ENCODE measurements at regions not wholly inside any gene's neighbourhood (a gene's known extent, or its start where the extent isn't known, plus 50 kb on each side); places are given as distances from the start of the nearest gene placed in this dataset.

DNA sequence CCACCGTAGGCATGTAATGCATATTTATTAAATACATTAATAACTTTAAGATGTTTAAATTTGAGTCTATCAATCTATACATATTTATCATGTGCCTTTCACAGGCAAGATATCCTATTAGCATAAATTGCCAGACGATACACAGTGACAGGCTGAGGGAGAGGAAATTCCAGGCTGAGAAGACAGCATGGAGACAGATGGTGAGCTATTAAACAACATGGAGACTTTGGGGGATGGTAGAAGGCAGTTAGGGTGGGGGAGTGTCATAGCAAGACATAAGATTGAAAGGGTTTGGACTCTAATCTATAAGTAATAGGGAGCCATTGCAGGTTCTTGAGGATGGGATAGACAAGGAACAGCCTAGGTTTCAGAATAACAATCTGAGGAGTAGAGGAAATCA is 138.5 kb downstream of the NXPE2 start:
- H3K36me3 Mint-ChIP-seq (ENCODE audit: insufficient read depth), result no peaks in the 10 kb centered on the region
- DNase-seq (no peak), ATAC-seq (replicated peaks) (no peak)
- no peak overlapping the region for H3K27ac Mint-ChIP-seq
- no peaks in the 10 kb centered on the region for H3K9me3 Mint-ChIP-seq
- H3K27me3 Mint-ChIP-seq, result no peaks in the 10 kb centered on the region
- H3K4me3 Mint-ChIP-seq, result no peak overlapping the region
- H3K4me1 Mint-ChIP-seq (ENCODE audit: low read depth in 2 of 2), result no peaks in the 10 kb centered on the region

GRCh38 chr11:114818382-114818781 is 140.1 kb downstream of the NXPE2 start:
- Mint-ChIP-seq H3K36me3 (ENCODE audit: insufficient read depth) (no peaks in the 10 kb centered on the region), H3K4me1 (ENCODE audit: low read depth in 2 of 2) (no peaks in the 10 kb centered on the region), H3K4me3 (no peak overlapping the region)

GRCh38 chr11:114819028-114819427 is 140.7 kb downstream of the NXPE2 start:
- H3K27ac Mint-ChIP-seq, result no peak overlapping the region
- H3K36me3 Mint-ChIP-seq (ENCODE audit: insufficient read depth), result no peaks in the 10 kb centered on the region
- no peak overlapping the region for H3K4me3 Mint-ChIP-seq
- peaks cover 0 to 5% of the 10 kb centered on the region in 2 donors for H3K27me3 Mint-ChIP-seq
- DNase-seq, result no peak
- H3K9me3 Mint-ChIP-seq, result no peaks in the 10 kb centered on the region
- no peaks in the 10 kb centered on the region for H3K4me1 Mint-ChIP-seq (ENCODE audit: low read depth in 2 of 2)
- no peak for ATAC-seq (replicated peaks)

More at GRCh38 chr11:114818382-114818781, 140.1 kb downstream of the NXPE2 start:
- ATAC-seq (replicated peaks), result no peak
- peaks cover 0 to 2% of the 10 kb centered on the region in 2 donors for H3K27me3 Mint-ChIP-seq
- no peaks in the 10 kb centered on the region for H3K9me3 Mint-ChIP-seq
- no peak overlapping the region for H3K27ac Mint-ChIP-seq
- DNase-seq, result no peak

DNA sequence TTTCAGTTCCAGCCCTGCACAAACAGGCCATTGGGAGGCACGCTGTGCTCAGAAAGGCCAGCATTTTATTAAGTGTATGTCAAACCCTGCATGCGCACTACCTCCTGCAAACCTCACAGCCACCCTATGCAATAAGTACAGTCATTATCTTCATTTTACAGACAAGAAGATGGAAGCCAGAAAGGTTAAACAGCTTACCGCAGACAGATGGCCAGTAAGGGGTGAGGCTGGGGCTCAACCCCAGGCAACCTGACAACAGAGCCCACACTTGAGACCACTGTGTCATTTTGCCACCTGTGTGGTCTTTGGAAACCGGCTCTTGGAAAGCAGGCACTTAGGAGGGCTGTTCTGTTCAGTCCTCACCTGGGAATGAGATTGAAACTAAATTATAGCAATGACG is 142.3 kb downstream of the NXPE2 start:
- H3K27me3 Mint-ChIP-seq, result peaks cover 0 to 8% of the 10 kb centered on the region in 2 donors
- H3K36me3 Mint-ChIP-seq (ENCODE audit: insufficient read depth), result no peaks in the 10 kb centered on the region
- H3K4me1 Mint-ChIP-seq (ENCODE audit: low read depth in 2 of 2), result no peaks in the 10 kb centered on the region
- H3K9me3 Mint-ChIP-seq, result no peaks in the 10 kb centered on the region
- ATAC-seq (replicated peaks) (no peak), DNase-seq (no peak)
- H3K27ac Mint-ChIP-seq, result no peak overlapping the region
- H3K4me3 Mint-ChIP-seq, result no peak overlapping the region

DNA sequence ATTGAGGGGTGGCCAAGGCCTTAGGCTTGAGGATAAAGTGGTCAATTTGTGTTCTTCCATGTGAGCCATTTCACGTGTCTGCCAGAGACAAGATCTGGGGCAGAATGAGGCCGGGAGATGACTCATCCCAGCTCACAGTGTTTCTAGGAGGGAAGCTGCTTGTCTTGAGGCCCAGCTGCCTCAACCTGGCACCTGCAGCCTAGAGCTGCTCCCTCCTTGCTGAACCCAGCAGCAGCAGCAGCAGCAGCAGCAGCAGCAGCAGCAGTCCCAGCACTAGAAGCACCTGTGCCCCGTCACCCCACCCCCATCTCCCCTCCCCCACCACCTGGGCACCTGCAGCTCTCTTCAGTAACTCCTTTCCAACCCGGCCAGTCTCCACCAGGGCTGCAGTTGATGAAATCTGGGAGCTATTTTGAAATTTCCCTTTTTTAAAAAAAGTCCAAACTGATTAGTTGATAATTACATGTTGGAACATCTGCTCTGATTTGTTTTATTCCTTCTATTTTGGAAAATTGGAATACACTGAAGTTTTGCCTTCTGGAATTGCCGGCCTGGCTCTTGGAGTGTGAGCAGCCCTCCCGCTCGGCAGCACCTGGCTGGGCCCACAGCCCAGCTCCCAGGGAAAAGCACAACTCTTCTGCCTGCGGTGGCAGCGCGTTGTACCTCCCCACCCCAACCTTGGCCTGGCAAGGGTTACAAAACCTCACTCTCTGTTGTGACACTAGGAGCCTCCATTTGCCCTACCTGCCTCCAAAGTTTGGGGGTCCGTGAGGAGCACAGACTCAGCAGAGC is 143.5 kb downstream of the NXPE2 start:
- H3K4me1 Mint-ChIP-seq (ENCODE audit: low read depth in 2 of 2), result no peaks in the 10 kb centered on the region
- peaks cover 0 to 17% of the 10 kb centered on the region in 2 donors for H3K27me3 Mint-ChIP-seq
- H3K9me3 Mint-ChIP-seq, result no peaks in the 10 kb centered on the region
- DNase-seq (no peak), ATAC-seq (replicated peaks) (no peak)
- H3K36me3 Mint-ChIP-seq (ENCODE audit: insufficient read depth), result no peaks in the 10 kb centered on the region
- no peak overlapping the region for H3K27ac Mint-ChIP-seq
- no peak overlapping the region for H3K4me3 Mint-ChIP-seq

GRCh38 chr11:114826910-114827442 is 148.6 kb downstream of the NXPE2 start:
- DNase-seq (no peak), ATAC-seq (replicated peaks) (no peak)
- H3K9me3 Mint-ChIP-seq, result no peaks in the 10 kb centered on the region
- peaks cover 0 to 19% of the 10 kb centered on the region in 2 donors for H3K27me3 Mint-ChIP-seq
- H3K36me3 Mint-ChIP-seq (ENCODE audit: insufficient read depth), result no peaks in the 10 kb centered on the region
- no peak overlapping the region for H3K4me3 Mint-ChIP-seq
- no peaks in the 10 kb centered on the region for H3K4me1 Mint-ChIP-seq (ENCODE audit: low read depth in 2 of 2)
- H3K27ac Mint-ChIP-seq, result no peak overlapping the region

- ATAC-seq (replicated peaks) (no peak), DNase-seq (no peak)
- H3K4me1 Mint-ChIP-seq (ENCODE audit: low read depth in 2 of 2), result no peaks in the 10 kb centered on the region
- H3K27ac Mint-ChIP-seq, result no peak overlapping the region
- H3K36me3 Mint-ChIP-seq (ENCODE audit: insufficient read depth), result no peaks in the 10 kb centered on the region
- H3K27me3 Mint-ChIP-seq, result peaks cover 0 to 19% of the 10 kb centered on the region in 2 donors
- no peak overlapping the region for H3K4me3 Mint-ChIP-seq
- H3K9me3 Mint-ChIP-seq, result no peaks in the 10 kb centered on the region
These were observed 149.4 kb downstream of the NXPE2 start for GRCh38 chr11:114827736-114828135.

DNA sequence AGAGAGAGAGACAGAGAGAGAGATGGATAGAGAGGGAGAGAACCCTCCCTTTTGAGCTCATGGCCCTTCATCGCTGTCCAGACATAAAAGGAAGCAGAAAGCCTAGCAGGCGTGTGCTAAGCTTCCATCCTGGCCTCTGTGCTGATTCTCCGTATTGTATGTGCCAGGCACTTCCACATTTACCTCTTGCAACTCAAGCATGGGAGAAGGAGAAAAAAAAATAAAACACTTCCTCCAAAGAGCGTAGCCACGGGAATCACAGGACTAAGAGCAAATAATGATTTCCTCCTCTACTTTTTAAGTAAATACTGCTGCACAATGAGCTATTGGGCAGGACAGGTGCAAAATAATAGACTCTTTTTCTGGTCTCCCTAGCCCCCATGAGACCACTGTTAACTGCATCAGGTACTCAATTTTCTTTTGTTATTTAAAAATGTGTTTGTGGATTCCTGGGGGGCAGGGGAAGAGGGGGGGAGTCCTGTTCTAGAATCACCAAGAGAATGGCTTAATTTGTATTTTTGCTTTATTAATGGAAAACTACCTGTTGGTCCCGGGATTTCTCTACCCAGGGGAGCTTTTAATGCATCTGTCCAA is 154.3 kb downstream of the NXPE2 start:
- Mint-ChIP-seq H3K4me3 (no peak overlapping the region), H3K27me3 (no peaks in the 10 kb centered on the region), H3K36me3 (ENCODE audit: insufficient read depth) (no peaks in the 10 kb centered on the region), H3K9me3 (no peaks in the 10 kb centered on the region), H3K27ac (no peak overlapping the region), H3K4me1 (ENCODE audit: low read depth in 2 of 2) (no peaks in the 10 kb centered on the region)
- no peak for DNase-seq
- ATAC-seq (replicated peaks), result no peak

DNA sequence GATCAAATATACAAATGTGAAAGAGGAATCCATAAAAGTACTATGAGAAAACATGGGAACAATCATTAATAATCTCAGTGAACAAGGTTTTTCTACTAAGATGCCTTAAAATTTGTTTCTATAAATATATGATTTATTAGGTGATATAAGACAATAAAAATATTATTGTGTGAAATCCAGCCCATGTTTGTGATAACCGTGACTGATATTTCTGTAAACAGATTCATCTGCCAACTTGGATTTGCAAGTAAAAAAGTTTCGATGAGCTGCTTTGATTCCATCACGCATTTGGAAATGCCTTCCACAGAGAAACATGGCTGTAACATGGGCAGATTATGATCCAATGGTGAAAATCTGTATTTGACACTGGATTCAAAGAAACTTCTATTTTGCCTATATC is 157.8 kb downstream of the NXPE2 start:
- DNase-seq (no peak), ATAC-seq (replicated peaks) (no peak)
- Mint-ChIP-seq H3K9me3 (peaks cover 6 to 8% of the 10 kb centered on the region in 2 donors), H3K27ac (no peak overlapping the region), H3K27me3 (no peaks in the 10 kb centered on the region), H3K36me3 (ENCODE audit: insufficient read depth) (no peaks in the 10 kb centered on the region), H3K4me3 (no peak overlapping the region), H3K4me1 (ENCODE audit: low read depth in 2 of 2) (no peaks in the 10 kb centered on the region)

DNA sequence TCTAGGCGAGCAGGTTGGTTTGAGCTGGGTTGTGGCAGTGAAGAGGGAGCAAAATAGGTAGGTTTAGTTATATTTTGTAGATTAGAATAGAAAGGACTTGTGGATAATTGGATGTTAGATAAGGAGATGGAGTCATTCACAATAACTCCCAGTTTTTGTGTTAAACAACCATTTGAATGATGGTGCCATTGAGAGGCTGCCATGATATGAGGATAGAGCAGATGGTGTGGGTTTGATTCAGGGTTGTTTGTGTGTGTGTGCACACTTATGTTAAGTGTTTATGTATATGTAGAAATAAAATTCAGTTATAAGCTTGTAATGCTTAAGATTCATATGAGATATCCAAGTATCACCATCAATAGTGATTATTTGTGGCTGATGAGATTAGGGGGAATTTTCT is 166.6 kb downstream of the NXPE2 start:
- no peaks in the 10 kb centered on the region for H3K9me3 Mint-ChIP-seq
- ATAC-seq (replicated peaks) (no peak), DNase-seq (no peak)
- no peak overlapping the region for H3K4me3 Mint-ChIP-seq
- peaks cover 0 to 2% of the 10 kb centered on the region in 2 donors for H3K4me1 Mint-ChIP-seq (ENCODE audit: low read depth in 2 of 2)
- no peak overlapping the region for H3K27ac Mint-ChIP-seq
- no peaks in the 10 kb centered on the region for H3K36me3 Mint-ChIP-seq (ENCODE audit: insufficient read depth)
- H3K27me3 Mint-ChIP-seq, result peaks cover 22 to 37% of the 10 kb centered on the region in 2 donors

- no peak overlapping the region for H3K4me3 Mint-ChIP-seq
- H3K9me3 Mint-ChIP-seq, result no peaks in the 10 kb centered on the region
- H3K36me3 Mint-ChIP-seq (ENCODE audit: insufficient read depth), result no peaks in the 10 kb centered on the region
- DNase-seq, result no peak
- ATAC-seq (replicated peaks), result no peak
- peaks cover 0 to 2% of the 10 kb centered on the region in 2 donors for H3K4me1 Mint-ChIP-seq (ENCODE audit: low read depth in 2 of 2)
- H3K27ac Mint-ChIP-seq, result no peak overlapping the region
- peaks cover 22 to 37% of the 10 kb centered on the region in 2 donors for H3K27me3 Mint-ChIP-seq
These were observed 167.6 kb downstream of the NXPE2 start for GRCh38 chr11:114845766-114846415.

DNA sequence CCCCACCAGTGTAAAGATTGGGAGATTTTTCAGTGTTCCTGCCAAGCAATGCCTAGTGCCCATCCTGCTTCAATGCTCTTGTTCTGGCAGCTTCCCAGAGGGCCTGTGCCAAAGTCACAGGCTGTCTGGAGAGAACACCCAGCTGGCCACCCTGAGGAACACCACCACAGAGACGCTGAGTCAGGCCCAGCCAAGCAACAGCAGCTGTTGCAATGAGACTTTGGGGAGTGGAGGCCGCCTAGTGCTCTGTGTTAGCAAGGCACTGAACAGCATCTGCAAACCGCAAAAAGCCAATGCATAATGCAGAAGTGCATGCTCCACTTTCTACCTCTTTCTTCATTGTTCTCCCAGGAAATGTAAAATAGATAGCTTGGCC is 168.1 kb downstream of the NXPE2 start:
- DNase-seq, result no peak
- Mint-ChIP-seq H3K4me3 (no peak overlapping the region), H3K4me1 (ENCODE audit: low read depth in 2 of 2) (peaks cover 0 to 2% of the 10 kb centered on the region in 2 donors), H3K36me3 (ENCODE audit: insufficient read depth) (no peaks in the 10 kb centered on the region), H3K27me3 (peaks cover 22 to 37% of the 10 kb centered on the region in 2 donors), H3K9me3 (no peaks in the 10 kb centered on the region), H3K27ac (no peak overlapping the region)
- no peak for ATAC-seq (replicated peaks)

DNA sequence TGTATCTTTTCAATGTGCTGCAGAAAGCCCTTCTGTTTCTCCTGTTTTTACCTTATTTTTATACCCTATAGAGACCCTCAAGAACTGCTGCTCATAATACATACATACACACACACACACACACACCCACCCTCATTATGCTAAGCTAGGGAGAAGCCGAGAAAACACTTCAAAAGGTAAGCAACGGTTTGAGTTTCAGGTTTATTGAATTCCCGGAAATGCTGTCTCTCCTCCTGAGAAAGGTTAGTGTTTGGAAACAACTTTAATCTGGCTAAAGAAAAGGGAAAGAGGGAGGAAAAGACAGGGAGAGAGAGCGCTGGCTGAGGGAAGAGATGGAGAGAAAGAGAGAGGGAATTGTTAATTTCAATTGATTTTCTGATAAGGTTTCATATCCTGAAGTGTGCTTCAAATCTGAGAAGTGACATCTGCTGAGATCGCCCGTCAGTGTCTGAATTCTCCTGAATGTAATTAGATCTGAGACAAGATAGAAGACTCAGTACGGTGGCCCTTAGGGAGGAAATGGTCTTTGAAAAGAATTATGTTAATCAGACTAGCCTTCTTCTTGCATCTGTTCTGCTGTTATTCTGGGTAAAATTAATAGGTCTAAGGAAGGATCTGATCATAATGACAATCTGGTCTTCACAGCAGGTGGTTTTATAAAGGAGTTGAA is 169.1 kb downstream of the NXPE2 start:
- no peaks in the 10 kb centered on the region for H3K9me3 Mint-ChIP-seq
- peaks cover 0 to 2% of the 10 kb centered on the region in 2 donors for H3K4me1 Mint-ChIP-seq (ENCODE audit: low read depth in 2 of 2)
- no peak overlapping the region for H3K27ac Mint-ChIP-seq

More for the DNA sequence above, 169.1 kb downstream of the NXPE2 start:
- Mint-ChIP-seq H3K27me3 (peaks cover 29 to 37% of the 10 kb centered on the region in 2 donors), H3K4me3 (no peak overlapping the region), H3K36me3 (ENCODE audit: insufficient read depth) (no peaks in the 10 kb centered on the region)
- ATAC-seq (replicated peaks), result no peak
- no peak for DNase-seq

All from effector memory CD8-positive, alpha-beta T cell (primary cell).